WTC11 (cell line): ENCODE measurements at regions not wholly inside any gene's neighbourhood (a gene's known extent, or its start where the extent isn't known, plus 50 kb on each side); places are given as distances from the start of the nearest gene placed in this dataset.

Experiments
- ATAC-seq: fragments of 200-7000 bp; cut with Tn5 transposase; 2 replicates; pipeline ENCODE4 v1.10.0; 2021; ENCODE audit warnings: mild to moderate bottlenecking, moderate library complexity
- CTCF ChIA-PET: fragments of 300-600 bp; sonication (Branson Sonifier 250); formaldehyde crosslinking; loops from one replicate; lab custom pipeline; 2021; ENCODE audit warnings: antibody characterized with exemption; lab: Charles Lee
- POLR2A ChIA-PET: fragments of 350-600 bp; sonication (Branson Sonifier 250); formaldehyde crosslinking; loops from one replicate; lab custom pipeline; 2021; ENCODE audit warnings: antibody characterized with exemption; lab: Charles Lee
- DNase-seq: peaks from one replicate; pipeline ENCODE4 v3.0.0; 2021; ENCODE audit warnings: low spot score
- H3K27ac Mint-ChIP-seq: 2 replicates; pipeline ENCODE4 v1.8.0; 2021; ENCODE audit warnings: mixed read lengths
- H3K27me3 Mint-ChIP-seq: 2 replicates; pipeline ENCODE4 v1.8.0; 2021; ENCODE audit warnings: low read depth, mild to moderate bottlenecking, moderate library complexity, mixed read lengths
- H3K36me3 Mint-ChIP-seq: 2 replicates; pipeline ENCODE4 v1.8.0; 2021; ENCODE audit warnings: mixed read lengths
- H3K4me1 Mint-ChIP-seq: 2 replicates; pipeline ENCODE4 v1.8.0; 2022; ENCODE audit warnings: mixed read lengths
- H3K4me3 Mint-ChIP-seq: 2 replicates; pipeline ENCODE4 v1.8.0; 2021; ENCODE audit warnings: mild to moderate bottlenecking, moderate library complexity, mixed read lengths
- H3K9me3 Mint-ChIP-seq: 2 replicates; pipeline ENCODE4 v1.8.0; 2021; ENCODE audit warnings: mixed read lengths
- CDX4 ChIP-seq: fragments of 250-450 bp; sonication (Bioruptor Pico); IDR thresholded peaks from 2 replicates; pipeline ENCODE4 v1.9.0; 2021; ENCODE audit warnings: moderate library complexity, mild to moderate bottlenecking, inconsistent platforms, borderline replicate concordance
- E2F1 ChIP-seq: sonication (generic); formaldehyde crosslinking; IDR thresholded peaks from 2 replicates; pipeline ENCODE4 v1.8.0; 2022; ENCODE audit warnings: mild to moderate bottlenecking, missing genetic modification reagents
- E2F4 ChIP-seq: sonication (generic); formaldehyde crosslinking; IDR thresholded peaks from 2 replicates; pipeline ENCODE4 v1.8.1; 2022; ENCODE audit warnings: low read depth, mild to moderate bottlenecking, moderate library complexity, missing genetic modification reagents, borderline replicate concordance
- ELF4 ChIP-seq: sonication (generic); formaldehyde crosslinking; IDR thresholded peaks from 2 replicates; pipeline ENCODE4 v1.8.1; 2022; ENCODE audit warnings: low read depth, mild to moderate bottlenecking, moderate library complexity, missing genetic modification reagents
- FOXJ3 ChIP-seq: sonication (generic); formaldehyde crosslinking; IDR thresholded peaks from 2 replicates; pipeline ENCODE4 v1.9.0; 2021; ENCODE audit warnings: missing genetic modification reagents, mild to moderate bottlenecking, borderline replicate concordance
- FOXP1 ChIP-seq: sonication (generic); formaldehyde crosslinking; IDR thresholded peaks from 2 replicates; pipeline ENCODE4 v1.8.0; 2022; ENCODE audit warnings: missing genetic modification reagents, mild to moderate bottlenecking, moderate library complexity, borderline replicate concordance
- GTF2I ChIP-seq: fragments of 250-450 bp; sonication (Bioruptor Pico); conservative IDR thresholded peaks from 2 replicates; pipeline ENCODE4 v1.4.0; 2021; ENCODE audit warnings: mild to moderate bottlenecking
- HMGA2 ChIP-seq: fragments of 250-450 bp; sonication (Bioruptor Pico); IDR thresholded peaks from 2 replicates; pipeline ENCODE4 v1.4.0; 2021; ENCODE audit warnings: mild to moderate bottlenecking, moderate library complexity
- JUN ChIP-seq: sonication (generic); formaldehyde crosslinking; IDR thresholded peaks from 2 replicates; pipeline ENCODE4 v1.8.0; 2023; ENCODE audit warnings: mild to moderate bottlenecking, missing genetic modification reagents
- MXD4 ChIP-seq: fragments of 250-450 bp; sonication (Bioruptor Pico); IDR thresholded peaks from 2 replicates; pipeline ENCODE4 v1.8.0; 2021; ENCODE audit warnings: mild to moderate bottlenecking, moderate library complexity, borderline replicate concordance
- NR1H2 ChIP-seq: sonication (generic); formaldehyde crosslinking; IDR thresholded peaks from 2 replicates; pipeline ENCODE4 v1.9.0; 2021; ENCODE audit warnings: mild to moderate bottlenecking, moderate library complexity, missing genetic modification reagents
- OVOL2 ChIP-seq: fragments of 250-450 bp; sonication (Bioruptor Pico); IDR thresholded peaks from 2 replicates; pipeline ENCODE4 v1.9.0; 2021; ENCODE audit warnings: mild to moderate bottlenecking, borderline replicate concordance
- PRDM15 ChIP-seq: sonication (generic); formaldehyde crosslinking; IDR thresholded peaks from 2 replicates; pipeline ENCODE4 v1.8.0; 2022; ENCODE audit warnings: missing genetic modification reagents
- PRRX2 ChIP-seq: fragments of 250-450 bp; sonication (Bioruptor Pico); IDR thresholded peaks from 2 replicates; pipeline ENCODE4 v1.8.0; 2021; ENCODE audit warnings: mild to moderate bottlenecking
- SMAD3 ChIP-seq: sonication (generic); formaldehyde crosslinking; IDR thresholded peaks from 2 replicates; pipeline ENCODE4 v1.8.0; 2022; ENCODE audit warnings: missing genetic modification reagents, mild to moderate bottlenecking, borderline replicate concordance
- STAT6 ChIP-seq: sonication (generic); formaldehyde crosslinking; conservative IDR thresholded peaks from 2 replicates; pipeline ENCODE4 v1.8.1; 2023; ENCODE audit warnings: mild to moderate bottlenecking, low read depth, missing genetic modification reagents, moderate library complexity
- ZBTB43 ChIP-seq: sonication (generic); formaldehyde crosslinking; IDR thresholded peaks from 2 replicates; pipeline ENCODE4 v1.8.1; 2023; ENCODE audit warnings: mild to moderate bottlenecking, missing genetic modification reagents
- ZNF232 ChIP-seq: sonication (generic); formaldehyde crosslinking; IDR thresholded peaks from 2 replicates; pipeline ENCODE4 v1.8.0; 2022; ENCODE audit warnings: mild to moderate bottlenecking, missing genetic modification reagents
- ZNF281 ChIP-seq: sonication (generic); formaldehyde crosslinking; IDR thresholded peaks from 2 replicates; pipeline ENCODE4 v1.8.0; 2023; ENCODE audit warnings: mild to moderate bottlenecking, missing genetic modification reagents

GRCh38 chr1:62977366-62977765 is 193.4 kb downstream of the ATG4C start (continued):
- TF ChIP-seq ZBTB43 (CRISPR knock-in tag): no peak
- no peak for TF ChIP-seq NR1H2 (CRISPR knock-in tag)

GRCh38 chr1:62978741-62979140 is 194.8 kb downstream of the ATG4C start:
- H3K4me3 Mint-ChIP-seq: no peak overlapping the region
- H3K27me3 Mint-ChIP-seq: no peaks in the 10 kb centered on the region
- no peak for ATAC-seq
- H3K9me3 Mint-ChIP-seq: no peaks in the 10 kb centered on the region
- peaks cover 10% of the 10 kb centered on the region for H3K4me1 Mint-ChIP-seq
- H3K36me3 Mint-ChIP-seq: no peaks in the 10 kb centered on the region
- H3K27ac Mint-ChIP-seq: no peak overlapping the region
- CTCF ChIA-PET: interaction anchor here (1.3 to 2.3 kb wide), 2 partner anchors 16 to 24 kb away, joined by 4 to 9 read pairs; no protein-coding TSS in a partner anchor
- TF ChIP-seq JUN (CRISPR knock-in tag) (no peak), FOXP1 (CRISPR knock-in tag) (no peak), ELF4 (CRISPR knock-in tag) (no peak), PRDM15 (CRISPR knock-in tag) (no peak), HMGA2 (CRISPR knock-in tag) (no peak), FOXJ3 (CRISPR knock-in tag) (no peak), GTF2I (CRISPR knock-in tag) (no peak), ZNF232 (CRISPR knock-in tag) (no peak), E2F4 (CRISPR knock-in tag) (no peak), PRRX2 (CRISPR knock-in tag) (no peak), CDX4 (CRISPR knock-in tag) (no peak), OVOL2 (CRISPR knock-in tag) (no peak)
- POLR2A ChIA-PET: no interaction called here
- DNase-seq: no peak

- peaks cover 10% of the 10 kb centered on the region for H3K4me1 Mint-ChIP-seq
- POLR2A ChIA-PET: interaction anchor here (0.5 kb wide), 1 partner anchor 94 kb away, joined by 5 read pairs; no protein-coding TSS in a partner anchor
- no peak overlapping the region for H3K27ac Mint-ChIP-seq
- H3K9me3 Mint-ChIP-seq: no peaks in the 10 kb centered on the region
- H3K27me3 Mint-ChIP-seq: no peaks in the 10 kb centered on the region
- no peaks in the 10 kb centered on the region for H3K36me3 Mint-ChIP-seq
- H3K4me3 Mint-ChIP-seq: no peak overlapping the region
- ATAC-seq (no peak), DNase-seq (no peak)
- CTCF ChIA-PET: no interaction called here
- TF ChIP-seq CDX4 (CRISPR knock-in tag): no peak
- TF ChIP-seq STAT6 (CRISPR knock-in tag): no peak
- TF ChIP-seq ZNF281 (CRISPR knock-in tag): no peak
- no peak for TF ChIP-seq GTF2I (CRISPR knock-in tag)
- no peak for TF ChIP-seq SMAD3 (CRISPR knock-in tag)
- no peak for TF ChIP-seq E2F1 (CRISPR knock-in tag)
- no peak for TF ChIP-seq MXD4 (CRISPR knock-in tag)
Observed at GRCh38 chr1:62981434-62981833, 197.5 kb downstream of the ATG4C start.
